GM12865 (cell line): ENCODE measurements at regions not wholly inside any gene's neighbourhood (a gene's known extent, or its start where the extent isn't known, plus 50 kb on each side); places are given as distances from the start of the nearest gene placed in this dataset.

ENCODE experiments used
- DNase-seq: peaks from one replicate; pipeline ENCODE4 v3.0.0; 2010; ENCODE audit warnings: low read depth
- H3K4me3 ChIP-seq: 2 replicates; pipeline ENCODE4 v1.5.1; 2011; ENCODE audit warnings: mild to moderate bottlenecking, low read depth, low read length, control low read depth
- CTCF ChIP-seq: IDR thresholded peaks from 2 replicates; pipeline ENCODE4 v1.5.1; 2011; ENCODE audit warnings: low read length, control low read depth, low read depth, inconsistent platforms; ENCODE audit not compliant: insufficient read depth; ENCODE audit errors: missing control alignments

GRCh38 chr14:99080306-99080705 is 191.7 kb downstream of the BCL11B start:
- TF ChIP-seq CTCF: no peak
- no peak for DNase-seq
- H3K4me3 ChIP-seq: no peak overlapping the region

- no peak for TF ChIP-seq CTCF
- DNase-seq: no peak
- H3K4me3 ChIP-seq: no peak overlapping the region
These were observed 190.7 kb downstream of the BCL11B start for GRCh38 chr14:99081156-99081765.

- TF ChIP-seq CTCF: no peak
- no peak for DNase-seq
- H3K4me3 ChIP-seq: no peak overlapping the region
These were observed 190.1 kb downstream of the BCL11B start for GRCh38 chr14:99081880-99082279.

- no peak overlapping the region for H3K4me3 ChIP-seq
- DNase-seq: no peak
- no peak for TF ChIP-seq CTCF
These were observed 178.2 kb downstream of the BCL11B start for GRCh38 chr14:99093532-99094517.

- TF ChIP-seq CTCF: no peak
- DNase-seq: no peak
- H3K4me3 ChIP-seq: no peak overlapping the region
These were observed 177.1 kb downstream of the BCL11B start for GRCh38 chr14:99094901-99095300.

- no peak for DNase-seq
- no peak for TF ChIP-seq CTCF
- no peak overlapping the region for H3K4me3 ChIP-seq
These were observed 176.6 kb downstream of the BCL11B start for GRCh38 chr14:99095369-99095768.
